GM12878 (cell line): ENCODE measurements at regions not wholly inside any gene's neighbourhood (a gene's known extent, or its start where the extent isn't known, plus 50 kb on each side); places are given as distances from the start of the nearest gene placed in this dataset.

Experiments
- ATAC-seq: fragments of 200-7000 bp; cut with Tn5 transposase; 3 replicates; pipeline ENCODE4 v1.9.1; 2020; ENCODE audit warnings: mild to moderate bottlenecking, moderate library complexity
- BruUV-seq: library from RNA; stranded (reverse); fragments of 400-500 nt; replicated peaks from 2 replicates; lab custom pipeline; 2021; lab: Mats Ljungman, UMichigan
- CTCF ChIA-PET: fragments of 300-600 bp; sonication (Branson Sonifier 250); formaldehyde crosslinking; extraction: SDS; loops from one replicate; lab custom pipeline; 2021; ENCODE audit warnings: inconsistent platforms; lab: Yijun Ruan, JAX
- POLR2A ChIA-PET: fragments of 350-600 bp; formaldehyde crosslinking; extraction: SDS; loops from one replicate; lab custom pipeline; 2021; ENCODE audit warnings: inconsistent platforms; lab: Charles Lee
- RAD21 ChIA-PET: fragments of 300-600 bp; sonication (Branson Sonifier 250); formaldehyde crosslinking; loops from one replicate; lab custom pipeline; 2023; ENCODE audit warnings: antibody characterized with exemption; ENCODE audit not compliant: unreplicated experiment; lab: Charles Lee
- SMC1A ChIA-PET: fragments of 300-600 bp; sonication (Branson Sonifier 250); formaldehyde crosslinking; loops from one replicate; lab custom pipeline; 2023; ENCODE audit not compliant: unreplicated experiment, uncharacterized antibody; lab: Charles Lee
- DNase-seq: peaks from one replicate; pipeline ENCODE4 v3.0.0-alpha.2; 2011; ENCODE audit warnings: low read depth, low spot score
- FAIRE-seq: peaks from 3 replicates; lab custom pipeline; 2011; peaks lifted over from hg19 to GRCh38; lab: Jason Lieb, UNC
- H2AFZ ChIP-seq: 2 replicates; pipeline ENCODE4 v1.6.0; 2011; ENCODE audit warnings: low read depth, low read length, control low read depth; ENCODE audit not compliant: control insufficient read depth
- H3K27ac ChIP-seq: 2 replicates; pipeline ENCODE4 v1.5.1; 2011; ENCODE audit warnings: control low read depth; ENCODE audit not compliant: control insufficient read depth, insufficient read depth
- H3K27me3 ChIP-seq, 2 experiments: replicated peaks in 1 of 2; 2 replicates each; pipeline versions ENCODE4 v1.6.0 to v1.6.1; 2011; ENCODE audit warnings: low read length in 1 of 2; ENCODE audit not compliant: control insufficient read depth in 2 of 2, insufficient read depth in 2 of 2
- H3K36me3 ChIP-seq, 2 experiments: 2 replicates each; pipeline ENCODE4 v1.5.1; 2011; ENCODE audit warnings: low read length in 1 of 2; ENCODE audit not compliant: control insufficient read depth in 2 of 2, insufficient read depth in 2 of 2
- H3K4me1 ChIP-seq: 2 replicates; pipeline ENCODE4 v1.6.1; 2011; ENCODE audit warnings: mild to moderate bottlenecking, low read length, moderate library complexity, mixed read lengths; ENCODE audit not compliant: control insufficient read depth, insufficient read depth
- H3K4me2 ChIP-seq: 2 replicates; pipeline ENCODE4 v1.6.0; 2011; ENCODE audit warnings: control low read depth; ENCODE audit not compliant: control insufficient read depth, insufficient read depth
- H3K4me3 ChIP-seq: fragments of 200-600 bp; sonication (generic); 2 replicates; pipeline ENCODE4 v1.5.1; 2016
- H3K79me2 ChIP-seq: 2 replicates; pipeline ENCODE4 v1.6.0; 2011; ENCODE audit warnings: low read length; ENCODE audit not compliant: control insufficient read depth, insufficient read depth
- H3K9ac ChIP-seq: 2 replicates; pipeline ENCODE4 v1.8.0; 2011; ENCODE audit warnings: low read length, control low read depth, mixed read lengths; ENCODE audit not compliant: control insufficient read depth, insufficient read depth
- H3K9me3 ChIP-seq: replicated peaks from 3 replicates; pipeline ENCODE4 v1.5.1; 2011; ENCODE audit warnings: mild to moderate bottlenecking, low read length; ENCODE audit not compliant: control insufficient read depth, insufficient read depth
- H4K20me1 ChIP-seq: 2 replicates; pipeline ENCODE4 v1.6.0; 2011; ENCODE audit not compliant: control insufficient read depth, insufficient read depth
- ATF7 ChIP-seq: fragments of 450-650 bp; IDR thresholded peaks from 2 replicates; pipeline ENCODE4 v1.6.1; 2016; ENCODE audit warnings: low read depth, mild to moderate bottlenecking
- BCL11A ChIP-seq: IDR thresholded peaks from 2 replicates; pipeline ENCODE4 v1.6.1; 2011; ENCODE audit warnings: low read depth, low read length
- CEBPB ChIP-seq, 2 experiments: fragments of 150-350 bp in 1 of 2; IDR thresholded peaks; 2 replicates each; pipeline ENCODE4 v1.6.1; 2012 to 2014; ENCODE audit warnings: low read depth in 2 of 2, low read length in 2 of 2, borderline replicate concordance in 1 of 2, inconsistent platforms in 1 of 2
- ETV6 ChIP-seq, 2 experiments: fragments of 450-650 bp in 1 of 2; IDR thresholded peaks in 1 of 2; conservative IDR thresholded peaks in 1 of 2; 2 replicates each; pipeline ENCODE4 v1.6.1; 2014; ENCODE audit warnings: antibody characterized with exemption in 1 of 2, borderline replicate concordance in 1 of 2, low read depth in 1 of 2, mild to moderate bottlenecking in 1 of 2, moderate library complexity in 1 of 2
- IKZF1 ChIP-seq: fragments of 450-650 bp; conservative IDR thresholded peaks from 2 replicates; pipeline ENCODE4 v1.6.1; 2017; ENCODE audit warnings: antibody characterized with exemption, mild to moderate bottlenecking
- IRF4 ChIP-seq: IDR thresholded peaks from 2 replicates; pipeline ENCODE4 v1.6.1; 2011; ENCODE audit warnings: low read depth, low read length
- KAT2A ChIP-seq: conservative IDR thresholded peaks from 2 replicates; pipeline ENCODE4 v1.6.1; 2011; ENCODE audit warnings: low read depth, low read length; ENCODE audit not compliant: control insufficient read depth
- KDM1A ChIP-seq: fragments of 200-600 bp; sonication (generic); IDR thresholded peaks from 2 replicates; pipeline ENCODE4 v1.6.1; 2016; ENCODE audit warnings: borderline replicate concordance
- LARP7 ChIP-seq: fragments of 450-650 bp; IDR thresholded peaks from 2 replicates; pipeline ENCODE4 v1.6.1; 2017; ENCODE audit warnings: mild to moderate bottlenecking
- MTA2 ChIP-seq: fragments of 450-650 bp; IDR thresholded peaks from 2 replicates; pipeline ENCODE4 v1.6.1; 2016; ENCODE audit warnings: low read depth, mild to moderate bottlenecking, moderate library complexity
- MYC ChIP-seq: IDR thresholded peaks from 2 replicates; pipeline ENCODE4 v1.6.1; 2011; ENCODE audit warnings: mild to moderate bottlenecking, low read length, moderate library complexity, inconsistent platforms; ENCODE audit not compliant: insufficient read depth, insufficient replicate concordance, insufficient read length, severe bottlenecking
- NFYB ChIP-seq: IDR thresholded peaks from 2 replicates; pipeline ENCODE4 v1.6.1; 2011; ENCODE audit warnings: low read depth, mild to moderate bottlenecking, low read length, improper control_type of control experiment, moderate library complexity; ENCODE audit not compliant: insufficient read depth
- RAD21 ChIP-seq: IDR thresholded peaks from 2 replicates; pipeline ENCODE4 v1.6.1; 2011; ENCODE audit warnings: mild to moderate bottlenecking, low read depth, low read length, moderate library complexity; ENCODE audit not compliant: insufficient read depth
- SP1 ChIP-seq: IDR thresholded peaks from one replicate; pipeline ENCODE4 v1.6.1; 2011; ENCODE audit warnings: low read depth, low read length
- SPI1 ChIP-seq: IDR thresholded peaks from 2 replicates; pipeline ENCODE4 v1.6.1; 2011; ENCODE audit warnings: low read depth, mild to moderate bottlenecking, low read length, moderate library complexity, borderline replicate concordance; ENCODE audit not compliant: insufficient read depth
- TBL1XR1 ChIP-seq: IDR thresholded peaks from 2 replicates; pipeline ENCODE4 v1.6.1; 2012; ENCODE audit warnings: low read depth, low read length, improper control_type of control experiment
- TCF12 ChIP-seq: IDR thresholded peaks from 2 replicates; pipeline ENCODE4 v1.6.1; 2011; ENCODE audit warnings: low read depth, mild to moderate bottlenecking, low read length
- USF2 ChIP-seq: IDR thresholded peaks from 2 replicates; pipeline ENCODE4 v1.6.1; 2011; ENCODE audit warnings: low read depth, low read length, improper control_type of control experiment, borderline replicate concordance
- ZNF274 ChIP-seq: IDR thresholded peaks from one replicate; pipeline ENCODE4 v1.8.0; 2011; ENCODE audit not compliant: insufficient read length, insufficient read depth
- WGBS: methylation state at CpG from one replicate; pipeline ENCODE4 v1.1.6; 2016; ENCODE audit warnings: low lambda C conversion rate; ENCODE audit not compliant: insufficient replicate concordance, insufficient coverage; ENCODE audit errors: missing lambda C conversion rate; 5-methylcytosine and 5-hydroxymethylcytosine counted together
- in situ Hi-C: fragments of 300-500 bp; cut with MboI; formaldehyde crosslinking; loops from 9 replicates; pipeline ENCODE4 v1.14.3; 2018; ENCODE audit warnings: mixed read lengths
- intact Hi-C: fragments of 100-400 bp; cut with micrococcal nuclease; formaldehyde crosslinking; loops from one replicate; pipeline ENCODE4 v1.14.2; 2022; ENCODE audit not compliant: unreplicated experiment
- TF ChIP-seq, protein P1 (sequence below): fragments of 450-650 bp; IDR thresholded peaks from 2 replicates; pipeline ENCODE4 v1.6.1; 2018; ENCODE audit warnings: borderline replicate concordance, mild to moderate bottlenecking; ENCODE audit not compliant: partially characterized antibody
- TF ChIP-seq, protein P2 (sequence below): fragments of 450-650 bp; IDR thresholded peaks from 2 replicates; pipeline ENCODE4 v1.6.1; 2017; ENCODE audit warnings: borderline replicate concordance

DNA sequence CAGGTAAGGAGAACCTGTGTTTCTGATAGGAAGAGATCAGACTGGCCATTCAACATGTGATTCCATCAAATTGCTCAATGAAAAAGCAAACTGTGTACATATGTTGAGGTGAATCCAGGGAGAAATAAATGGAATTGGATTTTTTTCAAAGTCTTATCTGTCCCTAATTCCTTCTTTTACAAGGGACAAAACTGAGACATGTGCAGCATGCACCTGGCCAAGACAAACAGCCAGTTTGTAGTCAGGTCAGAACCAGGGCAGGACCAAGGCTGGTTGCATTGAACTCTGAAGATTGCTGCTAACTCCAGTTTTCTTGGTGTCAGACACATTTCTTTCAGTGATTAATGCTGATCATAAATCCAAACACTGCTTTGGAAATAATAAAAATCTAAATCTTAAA lies 69.6 kb upstream of the CCDC190 start (continued):
- TF ChIP-seq ATF7 (no peak), TBL1XR1 (no peak)

- Histone ChIP-seq H3K9me3 (no peaks in the 10 kb centered on the region), H3K27me3 (no peaks in the 10 kb centered on the region; a peak in 1 of 4 replicates), H3K79me2 (no peaks in the 10 kb centered on the region), H3K4me1 (no peaks in the 10 kb centered on the region), H3K9ac (no peak overlapping the region), H3K36me3 (no peaks in the 10 kb centered on the region), H2AFZ (no peak overlapping the region), H3K4me3 (no peak overlapping the region), H4K20me1 (no peaks in the 10 kb centered on the region), H3K4me2 (no peak overlapping the region), H3K27ac (no peak overlapping the region)
- intact Hi-C loops, result no loop called here
- ChIA-PET CTCF (no interaction called here), RAD21 (no interaction called here), POLR2A (no interaction called here), SMC1A (no interaction called here)
- no TSS peak for BruUV-seq
- no peak for DNase-seq
- in situ Hi-C loops, result no loop called here
- FAIRE-seq, result no peak
- WGBS, result 6% methylated on average over 3 of the region's 3 CpGs
- no peak for ATAC-seq
- TF ChIP-seq KDM1A (no peak), SPI1 (no peak), MTA2 (no peak), IKZF1 (no peak), MYC (no peak), ETV6 (conservative IDR thresholded peaks at IDR 0.05 in 1 of 2, IDR thresholded peaks at IDR 0.05 in 1 of 2; ENCODE audit: borderline replicate concordance in 1 of 2, low read depth in 1 of 2) (no peak), RAD21 (no peak), CEBPB (IDR thresholded peaks at IDR 0.05; ENCODE audit: borderline replicate concordance in 1 of 2, low read depth in 2 of 2, low read length in 2 of 2) (no peak), ZNF274 (no peak), BCL11A (no peak), SP1 (no peak), IRF4 (no peak), TCF12 (no peak), LARP7 (no peak), NFYB (no peak), USF2 (no peak), KAT2A (no peak)
- TF ChIP-seq, protein P1, sequence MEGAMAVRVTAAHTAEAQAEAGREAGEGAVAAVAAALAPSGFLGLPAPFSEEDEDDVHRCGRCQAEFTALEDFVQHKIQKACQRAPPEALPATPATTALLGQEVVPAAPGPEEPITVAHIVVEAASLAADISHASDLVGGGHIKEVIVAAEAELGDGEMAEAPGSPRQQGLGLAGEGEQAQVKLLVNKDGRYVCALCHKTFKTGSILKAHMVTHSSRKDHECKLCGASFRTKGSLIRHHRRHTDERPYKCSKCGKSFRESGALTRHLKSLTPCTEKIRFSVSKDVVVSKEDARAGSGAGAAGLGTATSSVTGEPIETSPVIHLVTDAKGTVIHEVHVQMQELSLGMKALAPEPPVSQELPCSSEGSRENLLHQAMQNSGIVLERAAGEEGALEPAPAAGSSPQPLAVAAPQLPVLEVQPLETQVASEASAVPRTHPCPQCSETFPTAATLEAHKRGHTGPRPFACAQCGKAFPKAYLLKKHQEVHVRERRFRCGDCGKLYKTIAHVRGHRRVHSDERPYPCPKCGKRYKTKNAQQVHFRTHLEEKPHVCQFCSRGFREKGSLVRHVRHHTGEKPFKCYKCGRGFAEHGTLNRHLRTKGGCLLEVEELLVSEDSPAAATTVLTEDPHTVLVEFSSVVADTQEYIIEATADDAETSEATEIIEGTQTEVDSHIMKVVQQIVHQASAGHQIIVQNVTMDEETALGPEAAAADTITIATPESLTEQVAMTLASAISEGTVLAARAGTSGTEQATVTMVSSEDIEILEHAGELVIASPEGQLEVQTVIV, result no peak
- TF ChIP-seq, protein P2, sequence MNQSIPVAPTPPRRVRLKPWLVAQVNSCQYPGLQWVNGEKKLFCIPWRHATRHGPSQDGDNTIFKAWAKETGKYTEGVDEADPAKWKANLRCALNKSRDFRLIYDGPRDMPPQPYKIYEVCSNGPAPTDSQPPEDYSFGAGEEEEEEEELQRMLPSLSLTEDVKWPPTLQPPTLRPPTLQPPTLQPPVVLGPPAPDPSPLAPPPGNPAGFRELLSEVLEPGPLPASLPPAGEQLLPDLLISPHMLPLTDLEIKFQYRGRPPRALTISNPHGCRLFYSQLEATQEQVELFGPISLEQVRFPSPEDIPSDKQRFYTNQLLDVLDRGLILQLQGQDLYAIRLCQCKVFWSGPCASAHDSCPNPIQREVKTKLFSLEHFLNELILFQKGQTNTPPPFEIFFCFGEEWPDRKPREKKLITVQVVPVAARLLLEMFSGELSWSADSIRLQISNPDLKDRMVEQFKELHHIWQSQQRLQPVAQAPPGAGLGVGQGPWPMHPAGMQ, result no peak
These were observed 68.2 kb upstream of the CCDC190 start for GRCh38 chr1:162929177-162929576.
